ENCODE measurements at regions not wholly inside any gene's neighbourhood (a gene's known extent, or its start where the extent isn't known, plus 50 kb on each side); places are given as distances from the start of the nearest gene placed in this dataset.
"Not testable (repeated sequence)": the region's sequence is repeated elsewhere in the genome, so short reads cannot be mapped to it uniquely, and the experiment has no call there.

GRCh38 chr7:4523873-4524272 lies 158.2 kb upstream of the FOXK1 start:
- Mint-ChIP-seq H3K27ac (no peak overlapping the region), H3K4me1 (no peaks in the 10 kb centered on the region), H3K4me3 (no peak overlapping the region), H3K36me3 (ENCODE audit: low read depth) (no peaks in the 10 kb centered on the region), H3K27me3 (peaks cover 12% of the 10 kb centered on the region), H3K9me3 (no peaks in the 10 kb centered on the region)
- ATAC-seq (no peak), DNase-seq (no peak)

- DNase-seq (no peak), ATAC-seq (no peak)
- Mint-ChIP-seq H3K36me3 (ENCODE audit: low read depth) (no peaks in the 10 kb centered on the region), H3K27me3 (peaks cover 12% of the 10 kb centered on the region), H3K4me3 (no peak overlapping the region), H3K4me1 (no peaks in the 10 kb centered on the region), H3K27ac (no peak overlapping the region), H3K9me3 (no peaks in the 10 kb centered on the region)
Observed at GRCh38 chr7:4525884-4526283, 156.2 kb upstream of the FOXK1 start.

GRCh38 chr7:4527988-4528636 lies 154.0 kb upstream of the FOXK1 start:
- H3K27me3 Mint-ChIP-seq, result peaks cover 13% of the 10 kb centered on the region
- H3K27ac Mint-ChIP-seq, result no peak overlapping the region
- no peaks in the 10 kb centered on the region for H3K9me3 Mint-ChIP-seq
- ATAC-seq (no peak), DNase-seq (no peak)
- no peaks in the 10 kb centered on the region for H3K4me1 Mint-ChIP-seq
- H3K4me3 Mint-ChIP-seq, result no peak overlapping the region
- no peaks in the 10 kb centered on the region for H3K36me3 Mint-ChIP-seq (ENCODE audit: low read depth)

GRCh38 chr7:4531236-4531635 lies 150.9 kb upstream of the FOXK1 start:
- Mint-ChIP-seq H3K27me3 (peaks cover 8% of the 10 kb centered on the region), H3K36me3 (ENCODE audit: low read depth) (no peaks in the 10 kb centered on the region), H3K9me3 (peaks cover 5% of the 10 kb centered on the region), H3K27ac (no peak overlapping the region), H3K4me3 (no peak overlapping the region), H3K4me1 (no peaks in the 10 kb centered on the region)
- no peak for ATAC-seq
- DNase-seq, result no peak

- not testable (repeated sequence) for DNase-seq; H3K27ac Mint-ChIP-seq; H3K9me3 Mint-ChIP-seq; H3K4me1 Mint-ChIP-seq; H3K36me3 Mint-ChIP-seq (ENCODE audit: low read depth); H3K4me3 Mint-ChIP-seq; H3K27me3 Mint-ChIP-seq; ATAC-seq
Observed at GRCh38 chr7:4533339-4533738, 148.8 kb upstream of the FOXK1 start.

- no peak overlapping the region for H3K4me3 Mint-ChIP-seq
- peaks cover 7% of the 10 kb centered on the region for H3K27me3 Mint-ChIP-seq
- H3K36me3 Mint-ChIP-seq (ENCODE audit: low read depth), result no peaks in the 10 kb centered on the region
- H3K27ac Mint-ChIP-seq, result no peak overlapping the region
- peaks cover 22% of the 10 kb centered on the region for H3K9me3 Mint-ChIP-seq
- ATAC-seq (no peak), DNase-seq (no peak)
- H3K4me1 Mint-ChIP-seq, result no peaks in the 10 kb centered on the region
Observed at GRCh38 chr7:4549681-4550080, 132.4 kb upstream of the FOXK1 start.

GRCh38 chr7:4550117-4550516 lies 132.0 kb upstream of the FOXK1 start:
- DNase-seq, result no peak

GRCh38 chr7:4552985-4553384 lies 129.1 kb upstream of the FOXK1 start:
- peaks cover 29% of the 10 kb centered on the region for H3K9me3 Mint-ChIP-seq
- no peak overlapping the region for H3K27ac Mint-ChIP-seq
- ATAC-seq (no peak), DNase-seq (no peak)
- H3K36me3 Mint-ChIP-seq (ENCODE audit: low read depth), result no peaks in the 10 kb centered on the region
- H3K27me3 Mint-ChIP-seq, result peaks cover 8% of the 10 kb centered on the region
- no peaks in the 10 kb centered on the region for H3K4me1 Mint-ChIP-seq
- H3K4me3 Mint-ChIP-seq, result no peak overlapping the region

More at GRCh38 chr7:4550117-4550516, 132.0 kb upstream of the FOXK1 start:
- Mint-ChIP-seq H3K27me3 (peaks cover 7% of the 10 kb centered on the region), H3K4me3 (no peak overlapping the region), H3K4me1 (no peaks in the 10 kb centered on the region), H3K36me3 (ENCODE audit: low read depth) (no peaks in the 10 kb centered on the region), H3K27ac (no peak overlapping the region), H3K9me3 (peaks cover 25% of the 10 kb centered on the region)
- ATAC-seq, result no peak

- Mint-ChIP-seq H3K9me3 (peaks cover 29% of the 10 kb centered on the region), H3K27me3 (peaks cover 14% of the 10 kb centered on the region)
Observed at GRCh38 chr7:4556868-4557793, 125.0 kb upstream of the FOXK1 start.

GRCh38 chr7:4561795-4562194 lies 120.3 kb upstream of the FOXK1 start:
- no peak for ATAC-seq
- Mint-ChIP-seq H3K4me1 (no peaks in the 10 kb centered on the region), H3K9me3 (no peaks in the 10 kb centered on the region), H3K4me3 (no peak overlapping the region), H3K36me3 (ENCODE audit: low read depth) (no peaks in the 10 kb centered on the region), H3K27ac (no peak overlapping the region), H3K27me3 (peaks cover 11% of the 10 kb centered on the region)
- DNase-seq, result no peak

More at GRCh38 chr7:4556868-4557793, 125.0 kb upstream of the FOXK1 start:
- DNase-seq, result no peak
- Mint-ChIP-seq H3K4me3 (no peak overlapping the region), H3K4me1 (no peaks in the 10 kb centered on the region), H3K27ac (no peak overlapping the region), H3K36me3 (ENCODE audit: low read depth) (no peaks in the 10 kb centered on the region)
- no peak for ATAC-seq

GRCh38 chr7:4566714-4567113 lies 115.4 kb upstream of the FOXK1 start:
- H3K27ac Mint-ChIP-seq, result no peak overlapping the region
- DNase-seq (no peak), ATAC-seq (no peak)
- H3K4me3 Mint-ChIP-seq, result no peak overlapping the region
- H3K36me3 Mint-ChIP-seq (ENCODE audit: low read depth), result no peaks in the 10 kb centered on the region
- H3K27me3 Mint-ChIP-seq, result peaks cover 2% of the 10 kb centered on the region
- no peaks in the 10 kb centered on the region for H3K9me3 Mint-ChIP-seq
- no peaks in the 10 kb centered on the region for H3K4me1 Mint-ChIP-seq

GRCh38 chr7:4574851-4575250 lies 107.2 kb upstream of the FOXK1 start:
- no peak for DNase-seq
- no peaks in the 10 kb centered on the region for H3K27me3 Mint-ChIP-seq
- no peak overlapping the region for H3K4me3 Mint-ChIP-seq
- no peaks in the 10 kb centered on the region for H3K4me1 Mint-ChIP-seq
- peaks cover 6% of the 10 kb centered on the region for H3K9me3 Mint-ChIP-seq
- no peak for ATAC-seq
- H3K36me3 Mint-ChIP-seq (ENCODE audit: low read depth), result no peaks in the 10 kb centered on the region
- H3K27ac Mint-ChIP-seq, result no peak overlapping the region

- H3K4me3 Mint-ChIP-seq, result no peak overlapping the region
- no peaks in the 10 kb centered on the region for H3K27me3 Mint-ChIP-seq
- DNase-seq (no peak), ATAC-seq (no peak)
- peaks cover 6% of the 10 kb centered on the region for H3K9me3 Mint-ChIP-seq
- H3K36me3 Mint-ChIP-seq (ENCODE audit: low read depth), result no peaks in the 10 kb centered on the region
- no peak overlapping the region for H3K27ac Mint-ChIP-seq
- H3K4me1 Mint-ChIP-seq, result no peaks in the 10 kb centered on the region
Observed at GRCh38 chr7:4575254-4575653, 106.8 kb upstream of the FOXK1 start.

GRCh38 chr7:4602905-4603842 lies 78.9 kb upstream of the FOXK1 start:
- peaks cover 2% of the 10 kb centered on the region for H3K27me3 Mint-ChIP-seq
- no peak overlapping the region for H3K27ac Mint-ChIP-seq
- H3K4me3 Mint-ChIP-seq, result no peak overlapping the region
- H3K4me1 Mint-ChIP-seq, result no peaks in the 10 kb centered on the region
- no peaks in the 10 kb centered on the region for H3K36me3 Mint-ChIP-seq (ENCODE audit: low read depth)
- no peaks in the 10 kb centered on the region for H3K9me3 Mint-ChIP-seq
- no peak for DNase-seq
- ATAC-seq, result no peak

All from activated naive CD8-positive, alpha-beta T cell treated with anti-CD3 and anti-CD28 coated beads, Interleukin-2, amount 50 U/mL, for 24 hours (primary cell).